HFFc6 (cell line): ENCODE measurements at regions not wholly inside any gene's neighbourhood (a gene's known extent, or its start where the extent isn't known, plus 50 kb on each side); places are given as distances from the start of the nearest gene placed in this dataset.
"Not testable (repeated sequence)": the region's sequence is repeated elsewhere in the genome, so short reads cannot be mapped to it uniquely, and the experiment has no call there.

Source experiments
- DNase-seq: peaks from one replicate; pipeline ENCODE4 v3.0.0-alpha.2; 2018
- H3K27ac Mint-ChIP-seq: 2 replicates; pipeline ENCODE4 v1.8.0; 2020; ENCODE audit warnings: mild to moderate bottlenecking, mixed read lengths
- H3K27me3 Mint-ChIP-seq: 2 replicates; pipeline ENCODE4 v1.8.0; 2021; ENCODE audit warnings: mild to moderate bottlenecking, moderate library complexity, mixed read lengths; ENCODE audit not compliant: insufficient read depth
- H3K36me3 Mint-ChIP-seq: 2 replicates; pipeline ENCODE4 v1.8.0; 2021; ENCODE audit warnings: low read depth, mixed read lengths
- H3K4me1 Mint-ChIP-seq: 2 replicates; pipeline ENCODE4 v1.8.0; 2020; ENCODE audit warnings: low read depth, mixed read lengths
- H3K4me3 Mint-ChIP-seq: 2 replicates; pipeline ENCODE4 v1.8.0; 2020; ENCODE audit warnings: mild to moderate bottlenecking, moderate library complexity, mixed read lengths
- H3K9me3 Mint-ChIP-seq: 2 replicates; pipeline ENCODE4 v1.8.0; 2020; ENCODE audit warnings: mild to moderate bottlenecking, mixed read lengths
- CTCF ChIP-seq: fragments of 200-600 bp; sonication (generic); IDR thresholded peaks from 2 replicates; pipeline ENCODE4 v1.5.0; 2021; ENCODE audit warnings: antibody characterized with exemption, mild to moderate bottlenecking

- Mint-ChIP-seq H3K27me3 (no peaks in the 10 kb centered on the region), H3K9me3 (peaks cover 44% of the 10 kb centered on the region), H3K27ac (no peak overlapping the region), H3K36me3 (no peaks in the 10 kb centered on the region), H3K4me3 (no peak overlapping the region), H3K4me1 (no peaks in the 10 kb centered on the region)
- no peak for TF ChIP-seq CTCF
- no peak for DNase-seq
Measured at GRCh38 chr17:22273308-22273707, 581.0 kb downstream of the KCNJ18 start.

- no peak for TF ChIP-seq CTCF
- H3K27me3 Mint-ChIP-seq: no peaks in the 10 kb centered on the region
- H3K9me3 Mint-ChIP-seq: peaks cover 24% of the 10 kb centered on the region
- no peak for DNase-seq
- H3K4me3 Mint-ChIP-seq: no peak overlapping the region
- no peak overlapping the region for H3K27ac Mint-ChIP-seq
- H3K4me1 Mint-ChIP-seq: no peaks in the 10 kb centered on the region
- no peaks in the 10 kb centered on the region for H3K36me3 Mint-ChIP-seq
Measured at GRCh38 chr17:22277595-22277994, 585.3 kb downstream of the KCNJ18 start.

- no peak for TF ChIP-seq CTCF
- Mint-ChIP-seq H3K4me1 (no peaks in the 10 kb centered on the region), H3K27ac (no peak overlapping the region), H3K9me3 (peaks cover 24% of the 10 kb centered on the region), H3K4me3 (no peak overlapping the region), H3K27me3 (no peaks in the 10 kb centered on the region), H3K36me3 (no peaks in the 10 kb centered on the region)
- no peak for DNase-seq
Measured at GRCh38 chr17:22278302-22279275, 586.3 kb downstream of the KCNJ18 start.

GRCh38 chr17:22286337-22287041 is 594.2 kb downstream of the KCNJ18 start:
- no peak overlapping the region for H3K4me3 Mint-ChIP-seq
- no peak overlapping the region for H3K27ac Mint-ChIP-seq
- H3K27me3 Mint-ChIP-seq: no peaks in the 10 kb centered on the region
- H3K36me3 Mint-ChIP-seq: no peaks in the 10 kb centered on the region
- no peaks in the 10 kb centered on the region for H3K4me1 Mint-ChIP-seq
- TF ChIP-seq CTCF: no peak
- peaks cover 7% of the 10 kb centered on the region; the same call in 1 of the 2 replicates for H3K9me3 Mint-ChIP-seq
- DNase-seq: no peak

- not testable (repeated sequence) for H3K4me3 Mint-ChIP-seq, H3K27me3 Mint-ChIP-seq, H3K4me1 Mint-ChIP-seq, DNase-seq, H3K27ac Mint-ChIP-seq
- Mint-ChIP-seq H3K9me3 (peaks cover 50% of the 10 kb centered on the region), H3K36me3 (peaks cover 14% of the 10 kb centered on the region)
Measured at GRCh38 chr17:22298484-22298951, 606.2 kb downstream of the KCNJ18 start.

- H3K27ac Mint-ChIP-seq: no peak overlapping the region
- no peak for TF ChIP-seq CTCF
- H3K27me3 Mint-ChIP-seq: no peaks in the 10 kb centered on the region; the same call in none of the 2 replicates
- peaks cover 63% of the 10 kb centered on the region for H3K9me3 Mint-ChIP-seq
- no peak overlapping the region for H3K4me3 Mint-ChIP-seq
- DNase-seq: no peak
- H3K4me1 Mint-ChIP-seq: no peaks in the 10 kb centered on the region
- peaks cover 19% of the 10 kb centered on the region for H3K36me3 Mint-ChIP-seq
Measured at GRCh38 chr17:22300177-22300576, 607.9 kb downstream of the KCNJ18 start.
